ENCODE measurements at regions not wholly inside any gene's neighbourhood (a gene's known extent, or its start where the extent isn't known, plus 50 kb on each side); places are given as distances from the start of the nearest gene placed in this dataset.

DNA sequence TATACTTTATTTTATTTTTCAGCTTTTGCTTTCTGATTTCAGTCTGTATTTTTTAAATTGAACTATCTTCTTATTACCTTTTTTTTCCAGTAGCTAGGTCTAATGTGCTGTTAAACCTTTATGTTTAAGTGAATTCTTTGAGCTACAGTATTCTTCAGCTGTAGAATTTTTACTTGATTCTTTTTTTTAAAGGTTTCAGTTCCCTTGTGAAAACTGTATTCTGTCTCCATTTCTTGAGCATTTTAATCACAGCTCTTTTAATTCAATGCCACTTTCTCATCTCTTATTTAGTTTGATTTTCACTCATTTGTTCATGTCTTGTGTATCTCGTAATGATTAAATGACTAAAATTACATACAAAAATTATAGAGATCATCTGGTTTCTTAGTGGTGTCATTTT is 233.8 kb downstream of the MTRR start:
- H3K14ac ChIP-seq (ENCODE audit: insufficient read length) = no peak overlapping the region
- no peaks in the 10 kb centered on the region for H3K4me1 ChIP-seq (replicated peaks in 1 of 4; ENCODE audit: control insufficient read depth in 3 of 4, insufficient read depth in 4 of 4, low read length in 3 of 4)
- no peak overlapping the region for H3K9ac ChIP-seq (replicated peaks in 1 of 4; ENCODE audit: extremely low read depth in 1 of 4, low read depth in 3 of 4, low read length in 3 of 4)
- H4K91ac ChIP-seq (replicated peaks; ENCODE audit: insufficient read length, low read length) = no peak overlapping the region
- H3K4me2 ChIP-seq (ENCODE audit: insufficient read depth in 1 of 2, low read depth in 2 of 2, low read length in 2 of 2) = no peak overlapping the region
- H2BK20ac ChIP-seq (ENCODE audit: low read length) = no peak overlapping the region
- 80% methylated on average over 1 of the region's 1 CpG; no CpG with 5 or more reads in 1 of the 2 experiments for WGBS, 2 experiments (ENCODE audit: extremely low coverage in 1 of 2, insufficient coverage in 1 of 2, insufficient read length in 1 of 2, insufficient replicate concordance in 2 of 2, low coverage in 1 of 2, low lambda C conversion rate in 2 of 2, missing lambda C conversion rate in 1 of 2)
- CTCF ChIA-PET (ENCODE audit: partially characterized antibody) = interaction anchor here (0.7 to 1.8 kb wide), 4 partner anchors 8 to 175 kb away, joined by 3 to 10 read pairs (median 4); no protein-coding TSS in a partner anchor
- no peak overlapping the region for H2BK5ac ChIP-seq (ENCODE audit: low read depth, low read length)
- H3K79me1 ChIP-seq (ENCODE audit: low read depth, low read length) = no peaks in the 10 kb centered on the region
- no peaks in the 10 kb centered on the region for H3K36me3 ChIP-seq (ENCODE audit: control insufficient read depth in 2 of 4, insufficient read depth in 4 of 4, low read length in 3 of 4)
- no peaks in the 10 kb centered on the region for H3K27me3 ChIP-seq (replicated peaks in 1 of 4; ENCODE audit: control insufficient read depth in 3 of 4, extremely low read depth in 1 of 4, insufficient read depth in 3 of 4, low read length in 3 of 4)
- no peak overlapping the region for H3K4me3 ChIP-seq (ENCODE audit: extremely low read depth in 1 of 4, insufficient read depth in 2 of 4, low read depth in 3 of 4, low read length in 4 of 4)
- no peak overlapping the region for H4K8ac ChIP-seq (ENCODE audit: extremely low read depth, insufficient read depth, low read length)
- POLR2A ChIA-PET (ENCODE audit: partially characterized antibody) = no interaction called here
- H3K9me3 ChIP-seq (ENCODE audit: insufficient read depth in 2 of 2, low read depth in 1 of 2, low read length in 1 of 2) = no peaks in the 10 kb centered on the region
- H2AFZ ChIP-seq (ENCODE audit: low read length) = no peak overlapping the region
- H2BK12ac ChIP-seq (ENCODE audit: low read depth, low read length) = no peak overlapping the region
- no peak overlapping the region for H3K4ac ChIP-seq (replicated peaks; ENCODE audit: insufficient read length, low read depth, low read length)
- H3K23me2 ChIP-seq (ENCODE audit: low read depth, low read length) = no peaks in the 10 kb centered on the region
- no peak overlapping the region for H2BK120ac ChIP-seq (replicated peaks; ENCODE audit: low read depth, low read length)
- H3K79me2 ChIP-seq (ENCODE audit: control insufficient read depth in 1 of 2, insufficient read depth in 2 of 2, low read length in 2 of 2) = no peaks in the 10 kb centered on the region
- no peak overlapping the region for H3K27ac ChIP-seq (ENCODE audit: low read depth, low read length)
- H4K5ac ChIP-seq (ENCODE audit: insufficient read length, low read depth, low read length) = no peak overlapping the region
- H2BK15ac ChIP-seq (ENCODE audit: low read length) = no peak overlapping the region
- no peak overlapping the region for H3K56ac ChIP-seq (replicated peaks; ENCODE audit: insufficient read length, low read depth, low read length)
- H3K23ac ChIP-seq (ENCODE audit: insufficient read length) = no peak overlapping the region
- FAIRE-seq (no peak), DNase-seq (ENCODE audit: low read depth in 1 of 2, low spot score in 2 of 2) (no peak)
- H3K18ac ChIP-seq (ENCODE audit: extremely low read depth, low read length) = no peak overlapping the region
- no peaks in the 10 kb centered on the region for H4K20me1 ChIP-seq (replicated peaks in 1 of 2; ENCODE audit: control insufficient read depth in 1 of 2, insufficient read depth in 2 of 2, low read length in 2 of 2)
- H2AK5ac ChIP-seq (ENCODE audit: low read depth, low read length) = no peak overlapping the region
- TF ChIP-seq, protein P1, sequence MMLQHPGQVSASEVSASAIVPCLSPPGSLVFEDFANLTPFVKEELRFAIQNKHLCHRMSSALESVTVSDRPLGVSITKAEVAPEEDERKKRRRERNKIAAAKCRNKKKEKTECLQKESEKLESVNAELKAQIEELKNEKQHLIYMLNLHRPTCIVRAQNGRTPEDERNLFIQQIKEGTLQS (IDR thresholded peaks at IDR 0.05; ENCODE audit: insufficient read depth, low read depth, low read length) = no peak

All from H1 (cell line).